ENCODE measurements at regions not wholly inside any gene's neighbourhood (a gene's known extent, or its start where the extent isn't known, plus 50 kb on each side); places are given as distances from the start of the nearest gene placed in this dataset.

GRCh38 chr13:79802389-79803085 is 321.6 kb downstream of the NDFIP2 start:
- Histone ChIP-seq H3K79me2 (ENCODE audit: insufficient read depth, low read length) (no peaks in the 10 kb centered on the region), H3K9me2 (ENCODE audit: insufficient read depth) (no peaks in the 10 kb centered on the region), H3K27me3 (ENCODE audit: insufficient read depth, low read length) (no peaks in the 10 kb centered on the region), H3K4me1 (ENCODE audit: control insufficient read depth in 1 of 2, insufficient read depth in 2 of 2, low read length in 2 of 2) (no peaks in the 10 kb centered on the region), H3K4me3 (replicated peaks in 1 of 2; ENCODE audit: low read depth in 1 of 2, low read length in 2 of 2) (no peak overlapping the region), H3K9ac (ENCODE audit: low read length) (no peak overlapping the region), H3K9me3 (ENCODE audit: control insufficient read depth in 1 of 2, insufficient read depth in 1 of 2, low read depth in 1 of 2, low read length in 2 of 2) (no peaks in the 10 kb centered on the region; a peak in 1 of 4 replicates), H4K20me1 (ENCODE audit: insufficient read depth) (no peaks in the 10 kb centered on the region), H3K36me3 (ENCODE audit: control insufficient read depth in 1 of 2, insufficient read depth in 2 of 2, low read length in 2 of 2) (no peaks in the 10 kb centered on the region), H3K27ac (ENCODE audit: low read depth, low read length) (no peak overlapping the region), H3K4me2 (ENCODE audit: low read length) (no peak overlapping the region), H2AFZ (ENCODE audit: low read depth, low read length, poor library complexity, severe bottlenecking) (no peak overlapping the region)
- no peak for ATAC-seq
- POLR2A ChIA-PET = no interaction called here
- intact Hi-C loops (cut with micrococcal nuclease) = no loop called here
- DNase-seq (ENCODE audit: low read depth, low spot score) = no peak
- TF ChIP-seq TCF7L2 (IDR thresholded peaks at IDR 0.05; ENCODE audit: borderline replicate concordance, extremely low read depth, insufficient read depth, insufficient read length) (no peak), ZNF274 (IDR thresholded peaks at IDR 0.05; ENCODE audit: low read depth, low read length) (no peak), SRF (IDR thresholded peaks at IDR 0.05; ENCODE audit: low read depth) (no peak), MAX (IDR thresholded peaks at IDR 0.05) (no peak), ZFX (IDR thresholded peaks at IDR 0.05) (no peak), EZH2 (IDR thresholded peaks at IDR 0.05) (no peak), EZH2phosphoT487 (IDR thresholded peaks at IDR 0.05; ENCODE audit: borderline replicate concordance) (no peak), RAD21 (IDR thresholded peaks at IDR 0.05; ENCODE audit: low read depth) (no peak), SP1 (IDR thresholded peaks at IDR 0.05; ENCODE audit: low read depth) (no peak), FOSL1 (IDR thresholded peaks at IDR 0.05; ENCODE audit: low read depth) (no peak), POLR2A (IDR thresholded peaks at IDR 0.05; ENCODE audit: borderline replicate concordance, extremely low read depth, insufficient read depth, insufficient read length) (no peak)
- TF ChIP-seq, protein P1, sequence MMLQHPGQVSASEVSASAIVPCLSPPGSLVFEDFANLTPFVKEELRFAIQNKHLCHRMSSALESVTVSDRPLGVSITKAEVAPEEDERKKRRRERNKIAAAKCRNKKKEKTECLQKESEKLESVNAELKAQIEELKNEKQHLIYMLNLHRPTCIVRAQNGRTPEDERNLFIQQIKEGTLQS (IDR thresholded peaks at IDR 0.05) = no peak
- BruUV-seq (replicated peaks) = no TSS peak
- RAD21 ChIA-PET (ENCODE audit: low non-redundant PET in 1 of 2, low total read pairs in 2 of 2, uncharacterized antibody in 2 of 2, unreplicated experiment in 2 of 2) = no interaction called here
- CTCF ChIA-PET = no interaction called here
